AG09309 (cell line): ENCODE measurements at regions not wholly inside any gene's neighbourhood (a gene's known extent, or its start where the extent isn't known, plus 50 kb on each side); places are given as distances from the start of the nearest gene placed in this dataset.

Source experiments
- DNase-seq: peaks from one replicate; pipeline ENCODE4 v3.0.0-alpha.2; 2010; ENCODE audit warnings: low read depth
- H3K4me3 ChIP-seq: 2 replicates; pipeline ENCODE4 v1.5.1; 2011; ENCODE audit warnings: mild to moderate bottlenecking, low read depth, low read length, moderate library complexity; ENCODE audit not compliant: control insufficient read depth
- CTCF ChIP-seq: IDR thresholded peaks from 2 replicates; pipeline ENCODE4 v1.5.1; 2011; ENCODE audit warnings: mild to moderate bottlenecking, low read depth, low read length, inconsistent platforms; ENCODE audit not compliant: insufficient read depth, control insufficient read depth; ENCODE audit errors: missing control alignments

GRCh38 chr4:14087459-14087858, 459.9 kb upstream of the BOD1L1 start:
- TF ChIP-seq CTCF: no peak
- no peak for DNase-seq
- no peak overlapping the region for H3K4me3 ChIP-seq

DNA sequence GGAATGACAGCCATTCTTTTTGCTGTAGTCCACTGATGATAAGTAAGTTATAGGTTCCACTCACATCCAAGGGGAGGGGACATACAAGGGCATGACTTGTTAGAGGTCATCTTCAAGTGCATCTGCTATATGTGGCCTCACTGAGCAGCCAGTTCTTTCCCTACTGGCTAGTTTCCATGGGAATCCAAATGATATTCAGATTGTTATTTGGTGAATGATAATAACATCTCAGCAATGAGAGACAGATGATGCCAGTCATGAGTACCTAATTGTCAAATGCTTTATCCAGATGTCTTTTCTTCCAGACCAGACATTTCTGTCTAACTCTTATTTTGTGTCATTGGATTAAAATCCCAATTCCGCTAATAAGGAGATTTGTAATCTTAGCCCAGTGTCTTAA, 460.4 kb upstream of the BOD1L1 start:
- DNase-seq: no peak
- TF ChIP-seq CTCF: no peak
- no peak overlapping the region for H3K4me3 ChIP-seq

- no peak for DNase-seq
- no peak overlapping the region for H3K4me3 ChIP-seq
- no peak for TF ChIP-seq CTCF
Observed at GRCh38 chr4:14091531-14091930, 464.0 kb upstream of the BOD1L1 start.

GRCh38 chr4:14091966-14092365, 464.4 kb upstream of the BOD1L1 start:
- DNase-seq: no peak
- H3K4me3 ChIP-seq: no peak overlapping the region

DNA sequence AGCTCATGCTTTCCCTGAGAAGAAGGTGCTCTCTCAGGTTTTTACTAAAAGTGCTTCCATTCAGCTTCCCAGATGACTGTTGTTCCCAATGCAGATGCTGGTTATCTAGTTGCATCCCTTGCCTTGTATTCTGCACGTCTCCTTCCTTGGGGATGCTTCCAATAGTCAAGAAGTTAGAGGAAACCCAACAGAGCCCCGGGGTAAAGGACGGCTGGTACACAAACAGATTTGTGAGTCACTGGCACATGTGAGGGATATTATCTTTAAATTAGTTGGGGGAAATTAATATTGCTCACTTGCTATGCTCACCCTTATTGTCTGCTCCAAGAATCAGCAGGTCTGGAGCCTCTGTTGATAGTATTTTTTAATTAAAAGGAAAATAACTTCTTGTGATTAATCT, 465.2 kb upstream of the BOD1L1 start:
- no peak for TF ChIP-seq CTCF
- no peak for DNase-seq
- H3K4me3 ChIP-seq: no peak overlapping the region

More at GRCh38 chr4:14091966-14092365, 464.4 kb upstream of the BOD1L1 start:
- no peak for TF ChIP-seq CTCF

DNA sequence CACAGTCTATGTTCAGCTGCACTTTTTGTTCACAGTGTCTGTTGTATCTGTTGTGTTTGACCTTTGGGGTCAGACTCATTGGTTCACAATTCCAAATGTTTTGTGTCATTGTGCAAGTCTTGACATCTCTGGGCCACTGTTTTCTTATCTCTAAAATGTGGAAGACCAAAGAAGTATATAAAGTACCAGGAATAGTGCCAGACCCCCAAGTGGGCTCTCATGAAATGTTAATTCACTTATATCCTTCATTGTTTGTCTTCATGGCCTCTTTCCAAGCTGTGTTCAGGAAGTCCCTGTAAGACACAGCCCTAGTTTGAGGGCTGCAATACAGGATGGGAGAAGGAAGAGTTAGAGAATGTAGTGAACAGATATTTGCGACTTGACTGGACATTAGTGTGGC, 468.3 kb upstream of the BOD1L1 start:
- H3K4me3 ChIP-seq: no peak overlapping the region
- no peak for DNase-seq
- TF ChIP-seq CTCF: no peak

GRCh38 chr4:14096396-14096965, 469.0 kb upstream of the BOD1L1 start:
- TF ChIP-seq CTCF: no peak
- no peak overlapping the region for H3K4me3 ChIP-seq
- DNase-seq: peak; percentile 70
